ENCODE measurements at regions not wholly inside any gene's neighbourhood (a gene's known extent, or its start where the extent isn't known, plus 50 kb on each side); places are given as distances from the start of the nearest gene placed in this dataset.

- TF ChIP-seq POLR2A (IDR thresholded peaks at IDR 0.05; ENCODE audit: low read depth, low read length), result no peak
- no peak for DNase-seq (ENCODE audit: insufficient read length, low spot score)
- no peak for FAIRE-seq
These were observed 2377.0 kb upstream of the WWC1 start for GRCh38 chr5:165914456-165914855.

GRCh38 chr5:165919196-165919595 lies 2372.2 kb upstream of the WWC1 start:
- TF ChIP-seq POLR2A (IDR thresholded peaks at IDR 0.05; ENCODE audit: low read depth, low read length), result no peak
- FAIRE-seq (no peak), DNase-seq (ENCODE audit: insufficient read length, low spot score) (no peak)

GRCh38 chr5:165920655-165921054 lies 2370.8 kb upstream of the WWC1 start:
- TF ChIP-seq POLR2A (IDR thresholded peaks at IDR 0.05; ENCODE audit: low read depth, low read length), result no peak
- no peak for DNase-seq (ENCODE audit: insufficient read length, low spot score)
- no peak for FAIRE-seq

- no peak for DNase-seq (ENCODE audit: insufficient read length, low spot score)
These were observed 2362.5 kb upstream of the WWC1 start for GRCh38 chr5:165928971-165929370.

GRCh38 chr5:165940541-165940940 lies 2350.9 kb upstream of the WWC1 start:
- no peak for TF ChIP-seq POLR2A (IDR thresholded peaks at IDR 0.05; ENCODE audit: low read depth, low read length)
- FAIRE-seq (no peak), DNase-seq (ENCODE audit: insufficient read length, low spot score) (no peak)

More at GRCh38 chr5:165928971-165929370, 2362.5 kb upstream of the WWC1 start:
- no peak for FAIRE-seq
- TF ChIP-seq POLR2A (IDR thresholded peaks at IDR 0.05; ENCODE audit: low read depth, low read length), result no peak

- FAIRE-seq (no peak), DNase-seq (ENCODE audit: insufficient read length, low spot score) (no peak)
- no peak for TF ChIP-seq POLR2A (IDR thresholded peaks at IDR 0.05; ENCODE audit: low read depth, low read length)
These were observed 2334.6 kb upstream of the WWC1 start for GRCh38 chr5:165956854-165957253.

GRCh38 chr5:165981671-165982070 lies 2309.8 kb upstream of the WWC1 start:
- FAIRE-seq (no peak), DNase-seq (ENCODE audit: insufficient read length, low spot score) (no peak)
- no peak for TF ChIP-seq POLR2A (IDR thresholded peaks at IDR 0.05; ENCODE audit: low read depth, low read length)

DNA sequence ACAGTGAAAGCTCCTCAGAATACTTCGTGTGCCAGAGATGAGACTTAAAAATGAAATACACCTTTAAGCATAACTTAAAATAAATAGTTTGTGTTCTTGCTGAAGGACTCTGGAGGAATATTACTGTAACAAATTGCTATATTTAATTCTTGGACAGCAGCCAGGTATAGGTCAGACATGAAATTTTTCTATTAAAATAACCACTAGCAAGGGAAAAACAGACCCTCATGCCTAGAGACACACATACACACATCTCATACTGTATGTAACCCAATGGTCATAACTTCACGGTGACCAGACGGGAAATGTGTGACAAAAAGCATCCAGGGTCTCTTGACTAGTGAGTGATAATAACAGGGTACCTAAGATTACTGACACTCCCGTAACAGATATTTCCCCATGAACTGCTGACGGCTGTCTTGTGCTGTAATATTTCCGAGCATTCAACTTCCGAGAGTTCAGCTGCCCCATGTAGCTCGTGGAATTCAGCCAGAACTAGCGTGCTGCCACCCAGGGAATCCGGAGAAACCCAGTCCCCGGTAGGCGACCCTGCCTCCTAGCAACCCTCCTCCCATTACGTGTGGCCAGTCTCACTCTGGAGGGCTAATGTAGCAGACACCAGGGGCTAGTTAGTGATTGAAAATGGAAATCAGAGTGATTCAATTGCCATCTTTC lies 2295.1 kb upstream of the WWC1 start:
- FAIRE-seq, result no peak

DNA sequence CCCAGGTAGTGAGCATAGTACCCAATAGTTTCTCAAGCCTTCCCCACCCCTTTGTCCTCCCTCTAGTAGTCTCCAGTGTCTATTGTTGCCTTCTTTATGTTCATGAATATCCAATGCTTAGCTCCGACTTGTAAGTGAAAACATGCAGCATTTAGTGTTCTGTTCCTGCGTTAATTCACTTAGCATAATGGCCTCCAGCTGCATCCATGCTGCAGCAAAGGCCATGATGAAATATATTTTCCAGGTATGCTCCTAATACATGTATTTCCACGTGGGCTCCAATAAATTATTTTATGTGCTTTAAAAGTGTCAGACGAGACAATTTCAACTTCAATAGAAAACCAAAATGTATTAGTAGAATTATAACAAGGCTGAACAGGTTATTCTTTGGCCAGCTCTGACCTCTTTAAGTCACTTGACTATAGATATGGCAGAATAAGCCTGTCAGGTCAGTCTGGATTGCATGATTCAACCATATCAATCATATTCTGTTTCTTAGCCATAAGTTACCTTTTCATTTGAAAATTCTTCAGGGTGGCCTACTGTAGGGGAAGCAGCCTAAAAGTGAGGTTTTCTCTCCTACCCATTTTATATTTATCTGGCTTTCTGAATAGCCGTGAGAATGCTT lies 2291.6 kb upstream of the WWC1 start:
- FAIRE-seq (no peak), DNase-seq (ENCODE audit: insufficient read length, low spot score) (no peak)
- TF ChIP-seq POLR2A (IDR thresholded peaks at IDR 0.05; ENCODE audit: low read depth, low read length), result no peak

More for the DNA sequence above, 2295.1 kb upstream of the WWC1 start:
- DNase-seq (ENCODE audit: insufficient read length, low spot score), result no peak
- TF ChIP-seq POLR2A (IDR thresholded peaks at IDR 0.05; ENCODE audit: low read depth, low read length), result no peak

GRCh38 chr5:166004006-166004405 lies 2287.4 kb upstream of the WWC1 start:
- DNase-seq (ENCODE audit: insufficient read length, low spot score) (no peak), FAIRE-seq (no peak)
- TF ChIP-seq POLR2A (IDR thresholded peaks at IDR 0.05; ENCODE audit: low read depth, low read length), result no peak

DNA sequence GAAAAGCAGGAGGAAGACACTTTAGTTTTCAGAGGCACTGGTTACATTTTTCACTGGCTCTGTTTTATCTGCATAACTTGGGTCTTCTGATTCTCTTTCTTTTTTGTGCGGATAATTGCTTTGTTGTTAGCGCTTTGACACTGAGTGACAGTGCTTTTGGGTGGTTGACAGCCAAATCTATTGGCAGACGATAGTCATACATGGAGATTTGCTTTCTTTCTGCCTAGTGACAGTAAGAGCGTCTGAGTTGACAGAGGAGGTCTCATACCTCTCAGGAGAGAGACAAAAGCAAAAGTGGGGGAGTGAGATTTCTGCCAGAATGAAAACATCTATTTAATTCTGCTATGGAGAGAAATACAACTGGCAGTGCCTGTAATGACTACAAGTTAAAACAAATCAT lies 2278.0 kb upstream of the WWC1 start:
- no peak for TF ChIP-seq POLR2A (IDR thresholded peaks at IDR 0.05; ENCODE audit: low read depth, low read length)
- no peak for FAIRE-seq
- no peak for DNase-seq (ENCODE audit: insufficient read length, low spot score)

DNA sequence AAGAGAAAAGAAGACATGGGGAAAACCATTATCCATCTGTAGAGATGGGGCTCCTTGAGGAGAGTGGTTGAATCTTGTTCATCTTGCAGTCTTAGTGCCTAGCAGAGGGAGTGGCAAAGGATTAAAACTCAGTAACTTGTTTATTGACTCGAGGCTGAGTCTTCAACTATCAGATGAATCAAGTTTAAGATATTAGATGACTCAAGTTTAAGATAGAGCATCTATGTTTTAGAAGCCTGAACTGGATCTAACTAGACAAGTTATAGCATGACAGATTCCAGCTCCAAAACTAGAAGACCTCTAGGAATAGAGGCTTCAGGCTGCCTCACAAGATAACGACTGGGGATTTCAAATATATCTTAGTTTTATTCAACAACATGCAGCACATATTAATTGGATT lies 2277.2 kb upstream of the WWC1 start:
- TF ChIP-seq POLR2A (IDR thresholded peaks at IDR 0.05; ENCODE audit: low read depth, low read length), result no peak
- DNase-seq (ENCODE audit: insufficient read length, low spot score) (no peak), FAIRE-seq (no peak)

DNA sequence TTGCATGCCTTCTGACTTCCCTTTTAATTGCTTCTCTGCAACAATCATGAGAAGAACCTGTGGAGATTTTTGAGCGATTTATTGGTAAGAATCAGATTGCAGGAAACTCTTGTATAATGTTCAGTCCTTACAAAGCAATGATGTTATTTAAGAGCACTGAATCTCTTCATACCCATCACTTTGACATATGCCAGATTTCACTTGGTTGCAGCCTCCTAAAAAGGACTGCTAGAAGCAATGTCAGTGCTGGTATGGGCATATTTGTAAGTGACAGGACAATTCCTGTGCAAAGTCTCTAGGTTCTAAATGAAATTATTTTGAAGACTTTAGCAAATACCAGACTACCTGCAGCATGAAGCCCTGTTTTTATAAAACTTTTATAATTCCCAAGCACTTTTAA lies 2272.7 kb upstream of the WWC1 start:
- DNase-seq (ENCODE audit: insufficient read length, low spot score) (no peak), FAIRE-seq (no peak)
- TF ChIP-seq POLR2A (IDR thresholded peaks at IDR 0.05; ENCODE audit: low read depth, low read length), result no peak

DNA sequence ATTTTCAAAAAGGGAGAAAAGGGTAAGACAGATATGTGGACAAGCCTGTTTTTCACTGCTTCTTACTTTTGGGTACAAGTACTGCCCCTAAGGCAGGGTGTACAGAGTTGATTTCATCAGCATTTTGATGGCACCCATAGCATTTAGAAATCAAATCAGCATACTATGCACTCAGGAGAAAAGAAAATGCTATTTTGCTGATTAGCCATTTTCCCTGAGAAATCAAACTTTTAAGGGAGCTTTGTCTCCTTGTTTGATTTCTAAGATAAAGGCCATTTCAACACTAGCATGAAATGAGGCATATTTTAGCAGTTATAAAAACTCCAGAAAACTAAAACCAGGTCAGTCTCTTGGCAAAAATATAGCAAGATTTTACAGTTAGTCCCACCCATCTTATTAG lies 2269.4 kb upstream of the WWC1 start:
- no peak for FAIRE-seq

GRCh38 chr5:166024970-166025369 lies 2266.5 kb upstream of the WWC1 start:
- FAIRE-seq, result no peak
- no peak for DNase-seq (ENCODE audit: insufficient read length, low spot score)
- TF ChIP-seq POLR2A (IDR thresholded peaks at IDR 0.05; ENCODE audit: low read depth, low read length), result no peak

More for the DNA sequence above, 2269.4 kb upstream of the WWC1 start:
- TF ChIP-seq POLR2A (IDR thresholded peaks at IDR 0.05; ENCODE audit: low read depth, low read length), result no peak
- no peak for DNase-seq (ENCODE audit: insufficient read length, low spot score)

Measured in H54 (cell line).